ENCODE measurements at regions not wholly inside any gene's neighbourhood (a gene's known extent, or its start where the extent isn't known, plus 50 kb on each side); places are given as distances from the start of the nearest gene placed in this dataset.

GRCh38 chr11:130712480-130712879, 203.8 kb downstream of the SNX19 start:
- in situ Hi-C loops (cut with HindIII; ENCODE audit: low sequenced_read_pairs): no loop called here
- DNase-seq (ENCODE audit: low read depth): no peak
- no peak overlapping the region for H3K4me3 ChIP-seq (ENCODE audit: low read depth, low read length)
- TF ChIP-seq CTCF (IDR thresholded peaks at IDR 0.05; ENCODE audit: low read depth, low read length, missing control alignments): no peak

DNA sequence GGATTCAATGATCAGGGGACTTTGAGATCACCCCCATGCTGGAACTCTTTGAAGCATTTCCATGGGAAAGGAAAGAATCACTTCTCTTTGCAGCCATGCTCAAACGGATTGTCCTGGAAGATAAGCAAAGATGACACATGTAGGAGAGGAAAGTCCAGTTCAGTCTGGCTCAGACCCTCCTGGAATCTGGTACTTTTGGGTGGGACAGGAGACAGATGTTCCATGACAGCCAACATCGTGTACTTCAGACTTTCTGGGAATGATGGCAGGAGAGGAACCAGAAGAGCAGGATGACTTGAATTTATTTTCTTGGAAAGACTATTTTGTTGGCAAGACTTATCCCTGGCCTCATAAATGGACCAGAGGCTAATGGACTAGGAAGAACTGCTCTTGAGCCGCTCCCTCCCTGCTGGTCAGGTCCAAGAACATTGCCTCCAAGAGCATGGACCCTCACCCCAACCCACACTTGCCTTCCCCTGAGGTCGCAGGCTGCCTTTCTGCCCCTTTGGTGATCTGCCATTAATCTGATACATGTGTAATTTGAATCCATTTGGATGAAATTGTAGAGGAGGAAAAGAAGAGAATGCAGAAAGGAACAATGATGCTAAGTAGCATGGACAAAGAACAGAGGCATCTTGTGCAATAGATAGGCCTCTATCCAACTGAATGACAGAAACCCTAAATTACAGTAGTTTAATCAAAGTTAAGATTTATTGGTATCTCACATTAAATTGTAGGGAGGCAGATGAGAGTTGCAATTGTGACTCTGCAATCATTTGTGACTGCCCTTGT, 201.0 kb downstream of the SNX19 start:
- in situ Hi-C loops (cut with HindIII; ENCODE audit: low sequenced_read_pairs): no loop called here
- no peak overlapping the region for H3K4me3 ChIP-seq (ENCODE audit: low read depth, low read length)
- TF ChIP-seq CTCF (IDR thresholded peaks at IDR 0.05; ENCODE audit: low read depth, low read length, missing control alignments): no peak
- no peak for DNase-seq (ENCODE audit: low read depth)

- TF ChIP-seq CTCF (IDR thresholded peaks at IDR 0.05; ENCODE audit: low read depth, low read length, missing control alignments): no peak
- in situ Hi-C loops (cut with HindIII; ENCODE audit: low sequenced_read_pairs): no loop called here
- no peak for DNase-seq (ENCODE audit: low read depth)
- H3K4me3 ChIP-seq (ENCODE audit: low read depth, low read length): no peak overlapping the region
Measured at GRCh38 chr11:130715877-130716220, 200.4 kb downstream of the SNX19 start.

GRCh38 chr11:130718120-130718519, 198.2 kb downstream of the SNX19 start:
- in situ Hi-C loops (cut with HindIII; ENCODE audit: low sequenced_read_pairs): no loop called here
- no peak for DNase-seq (ENCODE audit: low read depth)
- no peak for TF ChIP-seq CTCF (IDR thresholded peaks at IDR 0.05; ENCODE audit: low read depth, low read length, missing control alignments)
- H3K4me3 ChIP-seq (ENCODE audit: low read depth, low read length): no peak overlapping the region

- in situ Hi-C loops (cut with HindIII; ENCODE audit: low sequenced_read_pairs): no loop called here
- H3K4me3 ChIP-seq (ENCODE audit: low read depth, low read length): no peak overlapping the region
- peak; percentile 55 for DNase-seq (ENCODE audit: low read depth)
- TF ChIP-seq CTCF (IDR thresholded peaks at IDR 0.05; ENCODE audit: low read depth, low read length, missing control alignments): no peak
Measured at GRCh38 chr11:130719220-130719915, 196.9 kb downstream of the SNX19 start.

- no peak for DNase-seq (ENCODE audit: low read depth)
- H3K4me3 ChIP-seq (ENCODE audit: low read depth, low read length): no peak overlapping the region
- TF ChIP-seq CTCF (IDR thresholded peaks at IDR 0.05; ENCODE audit: low read depth, low read length, missing control alignments): no peak
- in situ Hi-C loops (cut with HindIII; ENCODE audit: low sequenced_read_pairs): no loop called here
Measured at GRCh38 chr11:130720232-130721022, 195.9 kb downstream of the SNX19 start.

Data from astrocyte of the cerebellum (primary cell).